ENCODE measurements at regions not wholly inside any gene's neighbourhood (a gene's known extent, or its start where the extent isn't known, plus 50 kb on each side); places are given as distances from the start of the nearest gene placed in this dataset.

- WGBS (ENCODE audit: extremely low coverage, insufficient read length, low lambda C conversion rate), result no CpG with 5 or more reads among the region's 5 CpGs
Observed at GRCh38 chr21:15211491-15212133, 146.8 kb upstream of the NRIP1 start.

More at GRCh38 chr21:15211491-15212133, 146.8 kb upstream of the NRIP1 start:
- Histone ChIP-seq H3K14ac (ENCODE audit: insufficient read depth, low read length) (no peak overlapping the region), H4K91ac (ENCODE audit: insufficient read length, low read depth, low read length) (no peak overlapping the region), H3K23me2 (ENCODE audit: insufficient read length, low read depth, low read length, poor library complexity, severe bottlenecking) (no peaks in the 10 kb centered on the region), H2AFZ (ENCODE audit: low read length) (no peak overlapping the region), H3K9ac (ENCODE audit: extremely low read depth, insufficient read length, low read length) (no peak overlapping the region), H2BK15ac (ENCODE audit: low read depth, low read length) (no peak overlapping the region), H3K9me3 (ENCODE audit: control insufficient read depth, low read depth, low read length) (no peaks in the 10 kb centered on the region), H3K27ac (ENCODE audit: insufficient read length, low read depth, low read length) (no peak overlapping the region), H3K79me1 (ENCODE audit: insufficient read depth, low read depth, low read length, poor library complexity, severe bottlenecking) (no peaks in the 10 kb centered on the region), H3K4ac (ENCODE audit: low read depth, low read length) (no peak overlapping the region), H2AK5ac (ENCODE audit: insufficient read length, low read length) (no peak overlapping the region), H2BK5ac (ENCODE audit: insufficient read length, low read length) (no peak overlapping the region), H3K18ac (ENCODE audit: insufficient read length, low read depth, low read length) (no peak overlapping the region), H2BK12ac (ENCODE audit: insufficient read length, low read depth, low read length) (no peak overlapping the region), H3K56ac (ENCODE audit: insufficient read length, low read depth, low read length) (no peak overlapping the region), H3K4me2 (ENCODE audit: insufficient read depth, insufficient read length, low read length) (no peak overlapping the region), H3K79me2 (ENCODE audit: insufficient read depth, low read length) (no peaks in the 10 kb centered on the region), H3T11ph (ENCODE audit: low read length) (no peak overlapping the region), H2BK120ac (ENCODE audit: low read depth, low read length, poor library complexity, severe bottlenecking) (no peak overlapping the region), H2BK20ac (ENCODE audit: low read depth, low read length, poor library complexity, severe bottlenecking) (no peak overlapping the region), H3K27me3 (ENCODE audit: insufficient read depth, low read length) (no peaks in the 10 kb centered on the region), H4K20me1 (ENCODE audit: control insufficient read depth, insufficient read depth, insufficient read length) (no peaks in the 10 kb centered on the region), H3K23ac (ENCODE audit: insufficient read length, low read depth, low read length) (no peak overlapping the region), H4K5ac (ENCODE audit: insufficient read length, low read depth, low read length) (no peak overlapping the region), H4K8ac (replicated peaks; ENCODE audit: insufficient read length, low read depth, low read length) (no peak overlapping the region), H3K4me1 (ENCODE audit: insufficient read depth, low read length) (no peaks in the 10 kb centered on the region)
- no peak for DNase-seq
- no peaks in the 10 kb centered on the region for H3K9me3 Mint-ChIP-seq
- peaks cover 0 to 4% of the 10 kb centered on the region in 2 experiments; a peak in 1 of 4 replicates for H3K4me1 Mint-ChIP-seq
- H3K27me3 Mint-ChIP-seq (ENCODE audit: low read depth), result peaks cover 1% of the 10 kb centered on the region; the same call in 1 of the 2 replicates
- no peaks in the 10 kb centered on the region for H3K36me3 Mint-ChIP-seq (ENCODE audit: insufficient read depth in 1 of 3, low read depth in 3 of 3)
- TF ChIP-seq CTCF (conservative IDR thresholded peaks at IDR 0.05), result no peak
- no peak overlapping the region for H3K27ac Mint-ChIP-seq
- H3K4me3 Mint-ChIP-seq, result no peak overlapping the region
